Peyer's patch (tissue), 4 donors: ENCODE measurements at regions not wholly inside any gene's neighbourhood (a gene's known extent, or its start where the extent isn't known, plus 50 kb on each side); places are given as distances from the start of the nearest gene placed in this dataset.

Experiments
- POLR2A ChIP-seq, 2 donors: fragments of 450-650 bp; IDR thresholded peaks; one replicate each; pipeline ENCODE4 v1.5.1; 2017; ENCODE audit warnings: antibody characterized with exemption in 2 of 2, mild to moderate bottlenecking in 2 of 2, moderate library complexity in 2 of 2
- TF ChIP-seq, protein P1 (sequence below), 6 experiments: fragments of 450-650 bp in 4 of 6; fragments of 200-600 bp in 2 of 6; sonication (generic) in 1 of 6; IDR thresholded peaks; one replicate each; pipeline ENCODE4 v1.5.1; 2017 to 2019; ENCODE audit warnings: antibody characterized with exemption in 6 of 6, mild to moderate bottlenecking in 3 of 6, moderate library complexity in 1 of 6

DNA sequence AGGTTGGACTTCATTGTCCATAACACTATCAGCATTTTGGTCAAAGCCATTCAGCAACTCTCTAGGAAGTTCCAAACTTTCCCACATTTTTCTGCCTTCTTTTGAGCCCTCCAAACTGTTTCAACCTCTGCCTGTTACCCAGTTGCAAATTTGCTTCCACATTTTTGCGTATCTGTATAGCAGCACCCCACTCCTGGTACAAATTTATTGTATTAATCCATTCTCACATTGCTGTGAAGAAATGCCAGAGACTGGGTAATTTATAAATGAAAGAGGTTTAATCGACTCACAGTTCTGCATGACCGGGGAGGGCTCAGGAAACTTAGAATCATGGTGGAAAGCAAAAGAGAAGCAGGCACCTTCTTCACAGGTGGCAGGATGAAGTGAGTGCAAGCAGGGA lies 198.8 kb downstream of the MTERF1 start:
- TF ChIP-seq, protein P1, sequence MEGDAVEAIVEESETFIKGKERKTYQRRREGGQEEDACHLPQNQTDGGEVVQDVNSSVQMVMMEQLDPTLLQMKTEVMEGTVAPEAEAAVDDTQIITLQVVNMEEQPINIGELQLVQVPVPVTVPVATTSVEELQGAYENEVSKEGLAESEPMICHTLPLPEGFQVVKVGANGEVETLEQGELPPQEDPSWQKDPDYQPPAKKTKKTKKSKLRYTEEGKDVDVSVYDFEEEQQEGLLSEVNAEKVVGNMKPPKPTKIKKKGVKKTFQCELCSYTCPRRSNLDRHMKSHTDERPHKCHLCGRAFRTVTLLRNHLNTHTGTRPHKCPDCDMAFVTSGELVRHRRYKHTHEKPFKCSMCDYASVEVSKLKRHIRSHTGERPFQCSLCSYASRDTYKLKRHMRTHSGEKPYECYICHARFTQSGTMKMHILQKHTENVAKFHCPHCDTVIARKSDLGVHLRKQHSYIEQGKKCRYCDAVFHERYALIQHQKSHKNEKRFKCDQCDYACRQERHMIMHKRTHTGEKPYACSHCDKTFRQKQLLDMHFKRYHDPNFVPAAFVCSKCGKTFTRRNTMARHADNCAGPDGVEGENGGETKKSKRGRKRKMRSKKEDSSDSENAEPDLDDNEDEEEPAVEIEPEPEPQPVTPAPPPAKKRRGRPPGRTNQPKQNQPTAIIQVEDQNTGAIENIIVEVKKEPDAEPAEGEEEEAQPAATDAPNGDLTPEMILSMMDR (IDR thresholded peaks at IDR 0.05) = no peak
- no peak for TF ChIP-seq POLR2A (IDR thresholded peaks at IDR 0.05)
